ENCODE measurements at regions not wholly inside any gene's neighbourhood (a gene's known extent, or its start where the extent isn't known, plus 50 kb on each side); places are given as distances from the start of the nearest gene placed in this dataset.

- no peaks in the 10 kb centered on the region for H3K9me2 ChIP-seq (ENCODE audit: insufficient read depth, low read length)
- no TSS peak for BruUV-seq (replicated peaks)
- no peak overlapping the region for H3K27ac ChIP-seq (ENCODE audit: low read depth, low read length, poor library complexity, severe bottlenecking)
- no peaks in the 10 kb centered on the region for H3K4me1 ChIP-seq (ENCODE audit: insufficient read depth, low read length, poor library complexity, severe bottlenecking)
- no peak for TF ChIP-seq CTCF (conservative IDR thresholded peaks at IDR 0.05; ENCODE audit: low read length)
- no peak for TF ChIP-seq EZH2phosphoT487 (IDR thresholded peaks at IDR 0.05; ENCODE audit: borderline replicate concordance, low read depth, low read length)
- CTCF ChIA-PET (ENCODE audit: unreplicated experiment) = no interaction called here
- H3K9me3 ChIP-seq (ENCODE audit: low read length) = no peaks in the 10 kb centered on the region
- no peaks in the 10 kb centered on the region for H3K79me2 ChIP-seq (ENCODE audit: insufficient read depth, low read depth, low read length)
- no peak for DNase-seq (ENCODE audit: low spot score)
- no peak overlapping the region for H2AFZ ChIP-seq (ENCODE audit: low read length)
- H3K4me3 ChIP-seq (ENCODE audit: low read depth, low read length, poor library complexity, severe bottlenecking) = no peak overlapping the region
- H3K36me3 ChIP-seq (ENCODE audit: insufficient read depth, low read length) = no peaks in the 10 kb centered on the region
- intact Hi-C loops (cut with micrococcal nuclease; ENCODE audit: unreplicated experiment) = no loop called here
- H4K20me1 ChIP-seq (ENCODE audit: insufficient read depth, low read length) = no peaks in the 10 kb centered on the region
- POLR2A ChIA-PET = no interaction called here
- no peak overlapping the region for H3K4me2 ChIP-seq (ENCODE audit: low read length)
Observed at GRCh38 chr18:40197711-40198110, 1757.3 kb upstream of the PIK3C3 start.

GRCh38 chr18:40186677-40187076 lies 1768.4 kb upstream of the PIK3C3 start:
- Histone ChIP-seq H3K36me3 (ENCODE audit: insufficient read depth, low read length) (no peaks in the 10 kb centered on the region), H3K4me2 (ENCODE audit: low read length) (no peak overlapping the region), H4K20me1 (ENCODE audit: insufficient read depth, low read length) (no peaks in the 10 kb centered on the region), H3K4me1 (ENCODE audit: insufficient read depth, low read length, poor library complexity, severe bottlenecking) (no peaks in the 10 kb centered on the region), H3K27ac (ENCODE audit: low read depth, low read length, poor library complexity, severe bottlenecking) (no peak overlapping the region), H3K9me3 (ENCODE audit: low read length) (no peaks in the 10 kb centered on the region), H3K79me2 (ENCODE audit: insufficient read depth, low read depth, low read length) (no peaks in the 10 kb centered on the region), H3K9me2 (ENCODE audit: insufficient read depth, low read length) (no peaks in the 10 kb centered on the region), H3K4me3 (ENCODE audit: low read depth, low read length, poor library complexity, severe bottlenecking) (no peak overlapping the region), H2AFZ (ENCODE audit: low read length) (no peak overlapping the region)
- intact Hi-C loops (cut with micrococcal nuclease; ENCODE audit: unreplicated experiment) = no loop called here
- ChIA-PET CTCF (ENCODE audit: unreplicated experiment) (no interaction called here), POLR2A (no interaction called here)
- BruUV-seq (replicated peaks) = no TSS peak
- TF ChIP-seq EZH2phosphoT487 (IDR thresholded peaks at IDR 0.05; ENCODE audit: borderline replicate concordance, low read depth, low read length) = no peak
- no peak for TF ChIP-seq CTCF (conservative IDR thresholded peaks at IDR 0.05; ENCODE audit: low read length)
- DNase-seq (ENCODE audit: low spot score) = no peak

- TF ChIP-seq EZH2phosphoT487 (IDR thresholded peaks at IDR 0.05; ENCODE audit: borderline replicate concordance, low read depth, low read length) (no peak), CTCF (conservative IDR thresholded peaks at IDR 0.05; ENCODE audit: low read length) (no peak)
- Histone ChIP-seq H3K36me3 (ENCODE audit: insufficient read depth, low read length) (no peaks in the 10 kb centered on the region), H3K27ac (ENCODE audit: low read depth, low read length, poor library complexity, severe bottlenecking) (no peak overlapping the region), H3K4me1 (ENCODE audit: insufficient read depth, low read length, poor library complexity, severe bottlenecking) (no peaks in the 10 kb centered on the region), H4K20me1 (ENCODE audit: insufficient read depth, low read length) (no peaks in the 10 kb centered on the region), H2AFZ (ENCODE audit: low read length) (no peak overlapping the region), H3K4me2 (ENCODE audit: low read length) (no peak overlapping the region), H3K4me3 (ENCODE audit: low read depth, low read length, poor library complexity, severe bottlenecking) (no peak overlapping the region), H3K9me3 (ENCODE audit: low read length) (no peaks in the 10 kb centered on the region), H3K79me2 (ENCODE audit: insufficient read depth, low read depth, low read length) (no peaks in the 10 kb centered on the region), H3K9me2 (ENCODE audit: insufficient read depth, low read length) (no peaks in the 10 kb centered on the region)
- DNase-seq (ENCODE audit: low spot score) = no peak
- ChIA-PET POLR2A (no interaction called here), CTCF (ENCODE audit: unreplicated experiment) (no interaction called here)
- intact Hi-C loops (cut with micrococcal nuclease; ENCODE audit: unreplicated experiment) = no loop called here
- no TSS peak for BruUV-seq (replicated peaks)
Observed at GRCh38 chr18:40179729-40180461, 1775.1 kb upstream of the PIK3C3 start.
